C4-2B (cell line): ENCODE measurements at regions not wholly inside any gene's neighbourhood (a gene's known extent, or its start where the extent isn't known, plus 50 kb on each side); places are given as distances from the start of the nearest gene placed in this dataset.

ENCODE experiments used
- CTCF ChIP-seq: fragments of 450-650 bp; conservative IDR thresholded peaks from 2 replicates; pipeline ENCODE4 v1.5.1; 2017; ENCODE audit warnings: mild to moderate bottlenecking
- ZFX ChIP-seq: fragments of 450-650 bp; IDR thresholded peaks from 2 replicates; pipeline ENCODE4 v1.6.1; 2017

GRCh38 chr3:67109651-67110204, 111.6 kb downstream of the KBTBD8 start:
- peak; percentile 78 for TF ChIP-seq CTCF
- no peak for TF ChIP-seq ZFX
